GM12878 (cell line): ENCODE measurements at regions not wholly inside any gene's neighbourhood (a gene's known extent, or its start where the extent isn't known, plus 50 kb on each side); places are given as distances from the start of the nearest gene placed in this dataset.

Source experiments
- ATAC-seq: fragments of 200-7000 bp; cut with Tn5 transposase; 3 replicates; pipeline ENCODE4 v1.9.1; 2020; ENCODE audit warnings: mild to moderate bottlenecking, moderate library complexity
- BruUV-seq: library from RNA; stranded (reverse); fragments of 400-500 nt; replicated peaks from 2 replicates; lab custom pipeline; 2021; lab: Mats Ljungman, UMichigan
- CTCF ChIA-PET: fragments of 300-600 bp; sonication (Branson Sonifier 250); formaldehyde crosslinking; extraction: SDS; loops from one replicate; lab custom pipeline; 2021; ENCODE audit warnings: inconsistent platforms; lab: Yijun Ruan, JAX
- POLR2A ChIA-PET: fragments of 350-600 bp; formaldehyde crosslinking; extraction: SDS; loops from one replicate; lab custom pipeline; 2021; ENCODE audit warnings: inconsistent platforms; lab: Charles Lee
- RAD21 ChIA-PET: fragments of 300-600 bp; sonication (Branson Sonifier 250); formaldehyde crosslinking; loops from one replicate; lab custom pipeline; 2023; ENCODE audit warnings: antibody characterized with exemption; ENCODE audit not compliant: unreplicated experiment; lab: Charles Lee
- SMC1A ChIA-PET: fragments of 300-600 bp; sonication (Branson Sonifier 250); formaldehyde crosslinking; loops from one replicate; lab custom pipeline; 2023; ENCODE audit not compliant: unreplicated experiment, uncharacterized antibody; lab: Charles Lee
- DNase-seq: peaks from one replicate; pipeline ENCODE4 v3.0.0-alpha.2; 2011; ENCODE audit warnings: low read depth, low spot score
- FAIRE-seq: peaks from 3 replicates; lab custom pipeline; 2011; peaks lifted over from hg19 to GRCh38; lab: Jason Lieb, UNC
- H2AFZ ChIP-seq: 2 replicates; pipeline ENCODE4 v1.6.0; 2011; ENCODE audit warnings: low read depth, low read length, control low read depth; ENCODE audit not compliant: control insufficient read depth
- H3K27ac ChIP-seq: 2 replicates; pipeline ENCODE4 v1.5.1; 2011; ENCODE audit warnings: control low read depth; ENCODE audit not compliant: control insufficient read depth, insufficient read depth
- H3K27me3 ChIP-seq, 2 experiments: replicated peaks in 1 of 2; 2 replicates each; pipeline versions ENCODE4 v1.6.0 to v1.6.1; 2011; ENCODE audit warnings: low read length in 1 of 2; ENCODE audit not compliant: control insufficient read depth in 2 of 2, insufficient read depth in 2 of 2
- H3K36me3 ChIP-seq, 2 experiments: 2 replicates each; pipeline ENCODE4 v1.5.1; 2011; ENCODE audit warnings: low read length in 1 of 2; ENCODE audit not compliant: control insufficient read depth in 2 of 2, insufficient read depth in 2 of 2
- H3K4me1 ChIP-seq: 2 replicates; pipeline ENCODE4 v1.6.1; 2011; ENCODE audit warnings: mild to moderate bottlenecking, low read length, moderate library complexity, mixed read lengths; ENCODE audit not compliant: control insufficient read depth, insufficient read depth
- H3K4me2 ChIP-seq: 2 replicates; pipeline ENCODE4 v1.6.0; 2011; ENCODE audit warnings: control low read depth; ENCODE audit not compliant: control insufficient read depth, insufficient read depth
- H3K4me3 ChIP-seq: fragments of 200-600 bp; sonication (generic); 2 replicates; pipeline ENCODE4 v1.5.1; 2016
- H3K79me2 ChIP-seq: 2 replicates; pipeline ENCODE4 v1.6.0; 2011; ENCODE audit warnings: low read length; ENCODE audit not compliant: control insufficient read depth, insufficient read depth
- H3K9ac ChIP-seq: 2 replicates; pipeline ENCODE4 v1.8.0; 2011; ENCODE audit warnings: low read length, control low read depth, mixed read lengths; ENCODE audit not compliant: control insufficient read depth, insufficient read depth
- H3K9me3 ChIP-seq: replicated peaks from 3 replicates; pipeline ENCODE4 v1.5.1; 2011; ENCODE audit warnings: mild to moderate bottlenecking, low read length; ENCODE audit not compliant: control insufficient read depth, insufficient read depth
- H4K20me1 ChIP-seq: 2 replicates; pipeline ENCODE4 v1.6.0; 2011; ENCODE audit not compliant: control insufficient read depth, insufficient read depth
- EGR1 ChIP-seq, 2 experiments: IDR thresholded peaks; 1 replicate in 1 of 2; 2 replicates in 1 of 2; pipeline ENCODE4 v1.6.1; 2011 to 2012; ENCODE audit warnings: low read depth in 2 of 2, low read length in 2 of 2, borderline replicate concordance in 1 of 2, mild to moderate bottlenecking in 1 of 2, moderate library complexity in 1 of 2
- FOXK2 ChIP-seq: fragments of 450-650 bp; IDR thresholded peaks from 2 replicates; pipeline ENCODE4 v1.6.1; 2017; ENCODE audit warnings: mild to moderate bottlenecking, moderate library complexity
- FOXM1 ChIP-seq: IDR thresholded peaks from 2 replicates; pipeline ENCODE4 v1.6.1; 2012; ENCODE audit warnings: low read depth, mild to moderate bottlenecking, inconsistent platforms, low read length, moderate library complexity
- HCFC1 ChIP-seq: fragments of 150-350 bp; IDR thresholded peaks from 2 replicates; pipeline ENCODE4 v1.6.1; 2014; ENCODE audit warnings: low read length
- MTA3 ChIP-seq: IDR thresholded peaks from 2 replicates; pipeline ENCODE4 v1.6.1; 2012; ENCODE audit warnings: low read length, inconsistent platforms, borderline replicate concordance
- MYB ChIP-seq: fragments of 150-350 bp; IDR thresholded peaks from 2 replicates; pipeline ENCODE4 v1.6.1; 2014; ENCODE audit warnings: mild to moderate bottlenecking, low read depth, low read length, borderline replicate concordance
- NBN ChIP-seq: fragments of 450-650 bp; IDR thresholded peaks from 2 replicates; pipeline ENCODE4 v1.6.1; 2016
- NFYA ChIP-seq: IDR thresholded peaks from 2 replicates; pipeline ENCODE4 v1.6.1; 2011; ENCODE audit warnings: low read depth, mild to moderate bottlenecking, low read length, improper control_type of control experiment, borderline replicate concordance
- NRF1 ChIP-seq: conservative IDR thresholded peaks from 2 replicates; pipeline ENCODE4 v1.6.1; 2011; ENCODE audit warnings: mild to moderate bottlenecking, low read depth, low read length, improper control_type of control experiment
- POLR2AphosphoS5 ChIP-seq: IDR thresholded peaks from 2 replicates; pipeline ENCODE4 v1.6.1; 2011; ENCODE audit warnings: mild to moderate bottlenecking, low read length, inconsistent platforms
- RFX5 ChIP-seq: IDR thresholded peaks from 2 replicates; pipeline ENCODE4 v1.6.1; 2011; ENCODE audit warnings: low read depth, low read length, improper control_type of control experiment
- WRNIP1 ChIP-seq: IDR thresholded peaks from 2 replicates; pipeline ENCODE4 v1.6.1; 2011; ENCODE audit warnings: low read depth, low read length, improper control_type of control experiment, borderline replicate concordance
- ZZZ3 ChIP-seq: IDR thresholded peaks from 2 replicates; pipeline ENCODE4 v1.6.1; 2011; ENCODE audit warnings: low read depth; ENCODE audit not compliant: control insufficient read depth, insufficient read length
- in situ Hi-C: fragments of 300-500 bp; cut with MboI; formaldehyde crosslinking; loops from 9 replicates; pipeline ENCODE4 v1.14.3; 2018; ENCODE audit warnings: mixed read lengths
- intact Hi-C: fragments of 100-400 bp; cut with micrococcal nuclease; formaldehyde crosslinking; loops from one replicate; pipeline ENCODE4 v1.14.2; 2022; ENCODE audit not compliant: unreplicated experiment
- TF ChIP-seq, protein P1 (sequence below): fragments of 450-650 bp; IDR thresholded peaks from 2 replicates; pipeline ENCODE4 v1.6.1; 2017; ENCODE audit warnings: low read depth, mild to moderate bottlenecking, moderate library complexity
- TF ChIP-seq, protein P2 (sequence below): fragments of 450-650 bp; IDR thresholded peaks from 2 replicates; pipeline ENCODE4 v1.6.1; 2016; ENCODE audit warnings: mild to moderate bottlenecking, moderate library complexity, borderline replicate concordance
- TF ChIP-seq, protein P3 (sequence below): IDR thresholded peaks from 2 replicates; pipeline ENCODE4 v1.6.1; 2011; ENCODE audit warnings: mild to moderate bottlenecking, low read depth, low read length, moderate library complexity; ENCODE audit not compliant: insufficient replicate concordance

DNA sequence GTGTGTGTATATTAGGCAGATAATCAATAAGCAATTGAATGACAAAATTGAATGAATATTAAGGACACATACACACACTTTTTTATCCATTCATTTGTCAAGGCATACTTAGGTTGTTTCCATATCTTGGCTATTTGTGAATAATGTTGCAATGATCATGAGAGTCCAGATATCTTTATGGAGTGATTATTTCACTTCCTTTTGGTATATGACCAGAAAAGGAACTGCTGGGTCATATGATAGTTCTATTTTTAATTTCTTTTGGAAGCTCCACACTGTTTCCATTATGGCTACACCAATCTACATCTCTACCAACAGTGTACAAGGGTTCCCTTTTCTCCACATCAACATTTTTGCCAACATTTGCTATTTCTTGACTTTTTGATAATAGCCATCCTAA, 137.7 kb upstream of the PAPPA start:
- H3K36me3 ChIP-seq = no peaks in the 10 kb centered on the region
- intact Hi-C loops (loop anchor here (10.0 kb wide), 1 partner anchor 59 kb away; no protein-coding TSS in a partner anchor), in situ Hi-C loops (no loop called here)
- ChIA-PET RAD21 (no interaction called here), CTCF (no interaction called here), POLR2A (no interaction called here), SMC1A (no interaction called here)
- H2AFZ ChIP-seq = no peak overlapping the region
- H3K4me2 ChIP-seq = no peak overlapping the region
- DNase-seq (no peak), FAIRE-seq (no peak), ATAC-seq (no peak)
- no peaks in the 10 kb centered on the region for H3K27me3 ChIP-seq
- TF ChIP-seq EGR1 (IDR thresholded peaks at IDR 0.05; ENCODE audit: borderline replicate concordance in 1 of 2, low read depth in 2 of 2, low read length in 2 of 2) (no peak), HCFC1 (no peak), FOXK2 (no peak), FOXM1 (no peak), POLR2AphosphoS5 (no peak), NBN (no peak), MTA3 (no peak), ZZZ3 (no peak), RFX5 (no peak), MYB (no peak), NRF1 (no peak), NFYA (no peak), WRNIP1 (no peak)
- TF ChIP-seq, protein P1, sequence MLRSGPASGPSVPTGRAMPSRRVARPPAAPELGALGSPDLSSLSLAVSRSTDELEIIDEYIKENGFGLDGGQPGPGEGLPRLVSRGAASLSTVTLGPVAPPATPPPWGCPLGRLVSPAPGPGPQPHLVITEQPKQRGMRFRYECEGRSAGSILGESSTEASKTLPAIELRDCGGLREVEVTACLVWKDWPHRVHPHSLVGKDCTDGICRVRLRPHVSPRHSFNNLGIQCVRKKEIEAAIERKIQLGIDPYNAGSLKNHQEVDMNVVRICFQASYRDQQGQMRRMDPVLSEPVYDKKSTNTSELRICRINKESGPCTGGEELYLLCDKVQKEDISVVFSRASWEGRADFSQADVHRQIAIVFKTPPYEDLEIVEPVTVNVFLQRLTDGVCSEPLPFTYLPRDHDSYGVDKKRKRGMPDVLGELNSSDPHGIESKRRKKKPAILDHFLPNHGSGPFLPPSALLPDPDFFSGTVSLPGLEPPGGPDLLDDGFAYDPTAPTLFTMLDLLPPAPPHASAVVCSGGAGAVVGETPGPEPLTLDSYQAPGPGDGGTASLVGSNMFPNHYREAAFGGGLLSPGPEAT = no peak
- TF ChIP-seq, protein P2, sequence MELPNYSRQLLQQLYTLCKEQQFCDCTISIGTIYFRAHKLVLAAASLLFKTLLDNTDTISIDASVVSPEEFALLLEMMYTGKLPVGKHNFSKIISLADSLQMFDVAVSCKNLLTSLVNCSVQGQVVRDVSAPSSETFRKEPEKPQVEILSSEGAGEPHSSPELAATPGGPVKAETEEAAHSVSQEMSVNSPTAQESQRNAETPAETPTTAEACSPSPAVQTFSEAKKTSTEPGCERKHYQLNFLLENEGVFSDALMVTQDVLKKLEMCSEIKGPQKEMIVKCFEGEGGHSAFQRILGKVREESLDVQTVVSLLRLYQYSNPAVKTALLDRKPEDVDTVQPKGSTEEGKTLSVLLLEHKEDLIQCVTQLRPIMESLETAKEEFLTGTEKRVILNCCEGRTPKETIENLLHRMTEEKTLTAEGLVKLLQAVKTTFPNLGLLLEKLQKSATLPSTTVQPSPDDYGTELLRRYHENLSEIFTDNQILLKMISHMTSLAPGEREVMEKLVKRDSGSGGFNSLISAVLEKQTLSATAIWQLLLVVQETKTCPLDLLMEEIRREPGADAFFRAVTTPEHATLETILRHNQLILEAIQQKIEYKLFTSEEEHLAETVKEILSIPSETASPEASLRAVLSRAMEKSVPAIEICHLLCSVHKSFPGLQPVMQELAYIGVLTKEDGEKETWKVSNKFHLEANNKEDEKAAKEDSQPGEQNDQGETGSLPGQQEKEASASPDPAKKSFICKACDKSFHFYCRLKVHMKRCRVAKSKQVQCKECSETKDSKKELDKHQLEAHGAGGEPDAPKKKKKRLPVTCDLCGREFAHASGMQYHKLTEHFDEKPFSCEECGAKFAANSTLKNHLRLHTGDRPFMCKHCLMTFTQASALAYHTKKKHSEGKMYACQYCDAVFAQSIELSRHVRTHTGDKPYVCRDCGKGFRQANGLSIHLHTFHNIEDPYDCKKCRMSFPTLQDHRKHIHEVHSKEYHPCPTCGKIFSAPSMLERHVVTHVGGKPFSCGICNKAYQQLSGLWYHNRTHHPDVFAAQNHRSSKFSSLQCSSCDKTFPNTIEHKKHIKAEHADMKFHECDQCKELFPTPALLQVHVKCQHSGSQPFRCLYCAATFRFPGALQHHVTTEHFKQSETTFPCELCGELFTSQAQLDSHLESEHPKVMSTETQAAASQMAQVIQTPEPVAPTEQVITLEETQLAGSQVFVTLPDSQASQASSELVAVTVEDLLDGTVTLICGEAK = no peak
- TF ChIP-seq, protein P3, sequence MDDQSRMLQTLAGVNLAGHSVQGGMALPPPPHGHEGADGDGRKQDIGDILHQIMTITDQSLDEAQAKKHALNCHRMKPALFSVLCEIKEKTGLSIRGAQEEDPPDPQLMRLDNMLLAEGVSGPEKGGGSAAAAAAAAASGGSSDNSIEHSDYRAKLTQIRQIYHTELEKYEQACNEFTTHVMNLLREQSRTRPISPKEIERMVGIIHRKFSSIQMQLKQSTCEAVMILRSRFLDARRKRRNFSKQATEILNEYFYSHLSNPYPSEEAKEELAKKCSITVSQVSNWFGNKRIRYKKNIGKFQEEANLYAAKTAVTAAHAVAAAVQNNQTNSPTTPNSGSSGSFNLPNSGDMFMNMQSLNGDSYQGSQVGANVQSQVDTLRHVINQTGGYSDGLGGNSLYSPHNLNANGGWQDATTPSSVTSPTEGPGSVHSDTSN = no peak
- no TSS peak for BruUV-seq
- no peaks in the 10 kb centered on the region for H3K4me1 ChIP-seq
- H3K9ac ChIP-seq = no peak overlapping the region
- H3K4me3 ChIP-seq = no peak overlapping the region
- no peaks in the 10 kb centered on the region for H4K20me1 ChIP-seq
- H3K27ac ChIP-seq = no peak overlapping the region
- no peaks in the 10 kb centered on the region for H3K9me3 ChIP-seq
- H3K79me2 ChIP-seq = no peaks in the 10 kb centered on the region
